ENCODE measurements at regions not wholly inside any gene's neighbourhood (a gene's known extent, or its start where the extent isn't known, plus 50 kb on each side); places are given as distances from the start of the nearest gene placed in this dataset.

DNA sequence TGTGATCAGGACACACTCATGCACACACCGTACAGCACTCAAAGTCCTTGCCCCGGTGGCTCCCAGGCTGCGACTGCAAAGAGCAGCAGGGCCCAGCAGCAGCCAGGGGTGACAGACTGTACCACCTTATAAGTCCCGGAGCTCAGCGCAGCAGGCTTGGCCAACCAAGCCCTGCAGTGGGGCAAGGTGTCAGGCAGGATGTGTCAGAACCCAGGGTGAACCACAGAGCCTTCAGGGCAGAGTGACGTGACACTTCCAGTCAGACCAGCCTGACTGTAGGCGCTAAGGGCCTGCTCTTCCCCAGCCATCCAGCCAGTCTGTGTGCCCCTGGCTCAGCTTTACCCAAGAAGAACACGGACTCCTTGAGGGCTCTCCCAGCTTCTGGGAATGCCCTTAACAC lies 204.1 kb downstream of the COPRS start (continued):
- TF ChIP-seq SAP30 (IDR thresholded peaks at IDR 0.05; ENCODE audit: insufficient read depth, insufficient replicate concordance, low read length) (no peak), CHD2 (IDR thresholded peaks at IDR 0.05; ENCODE audit: low read length) (no peak), RFX5 (IDR thresholded peaks at IDR 0.05; ENCODE audit: borderline replicate concordance, low read depth, low read length) (no peak), HDAC6 (IDR thresholded peaks at IDR 0.05; ENCODE audit: low read depth, low read length) (no peak), CBX8 (IDR thresholded peaks at IDR 0.05; ENCODE audit: borderline replicate concordance, low read depth, low read length) (no peak)

All from H1 (cell line).